Fibroblast of villous mesenchyme (primary cell): ENCODE measurements at regions not wholly inside any gene's neighbourhood (a gene's known extent, or its start where the extent isn't known, plus 50 kb on each side); places are given as distances from the start of the nearest gene placed in this dataset.

Source experiments
- DNase-seq: peaks from one replicate; pipeline ENCODE4 v3.0.0-alpha.2; 2010; ENCODE audit warnings: low read depth
- H3K4me3 ChIP-seq: 2 replicates; pipeline ENCODE4 v1.5.1; 2011; ENCODE audit warnings: low read depth, mild to moderate bottlenecking, low read length
- CTCF ChIP-seq: IDR thresholded peaks from 2 replicates; pipeline ENCODE4 v1.5.1; 2012; ENCODE audit warnings: low read depth, mild to moderate bottlenecking, low read length; ENCODE audit not compliant: insufficient read depth

DNA sequence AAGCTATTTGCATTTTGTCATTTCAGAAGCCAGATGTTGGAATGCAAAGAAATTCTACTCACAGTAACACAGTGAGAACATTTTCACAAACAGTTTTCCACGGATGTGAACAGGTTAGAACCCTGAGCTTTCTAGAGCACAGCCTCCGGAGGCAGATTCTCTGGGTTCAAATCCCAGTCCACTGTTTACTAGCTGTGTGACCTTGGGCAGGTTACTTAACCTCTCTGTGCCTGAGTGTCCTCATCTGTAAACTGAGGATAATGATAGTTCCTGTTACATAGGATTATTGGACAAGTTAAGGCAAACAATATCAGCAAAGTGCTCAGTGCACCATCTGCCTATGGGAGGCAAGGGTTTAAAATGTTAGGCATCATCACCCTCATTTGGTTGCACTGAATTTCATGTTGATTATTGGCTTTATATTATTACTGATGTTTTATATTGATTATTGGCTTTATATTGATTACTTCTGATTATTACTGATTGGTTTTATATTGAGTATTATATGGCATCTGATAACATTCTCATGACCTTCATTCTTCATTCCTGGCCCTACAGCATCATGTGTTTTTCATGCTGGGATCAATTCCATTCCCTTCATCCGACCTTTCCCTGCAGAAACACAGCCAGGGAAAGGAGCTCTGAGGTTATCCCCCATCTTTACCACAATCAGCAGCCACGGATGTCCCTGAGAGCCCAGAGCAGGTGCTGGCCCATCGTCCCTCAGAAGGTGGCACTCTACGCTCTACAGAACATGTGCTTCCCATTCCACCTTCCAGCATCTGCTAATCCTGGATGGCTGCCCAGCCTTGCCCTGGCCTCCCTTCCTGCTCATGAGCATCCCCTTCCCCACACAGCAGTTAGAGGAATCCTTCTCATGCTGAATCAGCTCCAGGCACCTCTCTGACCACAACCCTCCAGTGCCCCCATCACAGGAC, 283.1 kb downstream of the PREX1 start:
- no peak for TF ChIP-seq CTCF
- no peak overlapping the region for H3K4me3 ChIP-seq
- DNase-seq, result no peak

DNA sequence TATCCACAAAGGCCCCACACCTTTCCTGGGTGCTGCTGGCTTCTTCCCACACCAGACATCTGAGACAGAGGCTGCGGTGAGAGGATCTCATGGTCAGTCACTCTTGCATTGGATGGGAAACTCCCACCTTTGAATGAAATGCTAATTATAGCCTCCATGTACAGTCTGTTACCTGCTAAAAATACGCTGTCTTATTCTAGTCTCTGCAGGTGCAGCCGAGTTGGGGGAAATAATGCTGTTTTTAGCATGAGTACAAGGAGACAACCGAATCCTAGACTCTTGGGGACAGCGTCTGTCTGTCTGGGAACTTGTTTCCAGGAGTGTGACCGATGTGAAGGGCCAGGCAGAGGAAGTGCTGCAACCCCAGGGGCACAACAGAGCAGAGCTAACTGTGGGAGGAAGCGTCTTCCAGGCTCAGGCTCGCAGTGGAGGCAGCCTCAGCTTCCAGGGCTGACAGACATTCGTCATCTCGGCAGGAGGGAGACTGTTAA, 286.2 kb downstream of the PREX1 start:
- H3K4me3 ChIP-seq, result no peak overlapping the region
- TF ChIP-seq CTCF, result no peak
- no peak for DNase-seq

GRCh38 chr20:48538856-48539255, 288.9 kb downstream of the PREX1 start:
- H3K4me3 ChIP-seq, result no peak overlapping the region
- no peak for TF ChIP-seq CTCF
- no peak for DNase-seq

GRCh38 chr20:48538058-48538825, 289.6 kb downstream of the PREX1 start:
- TF ChIP-seq CTCF, result no peak
- peak; percentile 7 for DNase-seq
- H3K4me3 ChIP-seq, result no peak overlapping the region

DNA sequence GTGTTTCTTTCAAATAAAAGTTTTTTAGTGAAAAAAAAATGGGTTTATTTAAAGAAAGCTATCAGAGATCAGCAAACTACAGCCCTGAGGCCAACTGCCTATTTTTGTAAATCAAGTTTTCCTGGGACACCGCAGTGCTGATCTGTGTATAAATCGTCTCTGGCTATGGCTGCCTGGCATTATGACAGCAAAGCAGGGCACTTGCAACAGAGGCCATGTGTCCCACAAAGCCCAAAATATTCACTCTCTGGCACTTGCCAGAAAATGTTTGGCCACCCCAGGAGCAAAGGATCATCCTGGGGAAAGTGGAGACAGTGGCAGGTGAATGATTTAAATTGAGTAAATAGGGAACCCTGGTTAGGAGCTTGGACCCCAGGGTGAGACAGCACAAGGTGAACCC, 291.6 kb downstream of the PREX1 start:
- no peak for DNase-seq

GRCh38 chr20:48535556-48535955, 292.2 kb downstream of the PREX1 start:
- DNase-seq, result no peak
- TF ChIP-seq CTCF, result no peak
- no peak overlapping the region for H3K4me3 ChIP-seq

More for the DNA sequence above, 291.6 kb downstream of the PREX1 start:
- no peak for TF ChIP-seq CTCF
- no peak overlapping the region for H3K4me3 ChIP-seq
